IMR-90 (cell line): ENCODE measurements at regions not wholly inside any gene's neighbourhood (a gene's known extent, or its start where the extent isn't known, plus 50 kb on each side); places are given as distances from the start of the nearest gene placed in this dataset.

Experiments used
- ATAC-seq: fragments of 200-7000 bp; cut with Tn5 transposase; 2 replicates; pipeline ENCODE4 v1.9.1; 2020; ENCODE audit warnings: low read depth, mild to moderate bottlenecking, moderate library complexity
- BruUV-seq: library from RNA; stranded (reverse); fragments of 400-500 nt; replicated peaks from 2 replicates; lab custom pipeline; 2021; lab: Mats Ljungman, UMichigan
- CTCF ChIA-PET: fragments of 300-600 bp; formaldehyde crosslinking; extraction: SDS; loops from one replicate; lab custom pipeline; 2021; ENCODE audit warnings: antibody characterized with exemption; lab: Yijun Ruan, JAX
- POLR2A ChIA-PET: fragments of 300-600 bp; sonication (Branson Sonifier 250); formaldehyde crosslinking; loops from one replicate; lab custom pipeline; 2022; ENCODE audit warnings: antibody characterized with exemption; ENCODE audit not compliant: unreplicated experiment; lab: Charles Lee
- DNase-seq: peaks from one replicate; pipeline ENCODE4 v3.0.0; 2013
- H2AFZ ChIP-seq: replicated peaks from 2 replicates; pipeline ENCODE3; 2013; ENCODE audit warnings: low read length, mild to moderate bottlenecking; ENCODE audit not compliant: poor library complexity
- H2AK5ac ChIP-seq: 2 replicates; pipeline ENCODE4 v1.6.1; 2013; ENCODE audit warnings: low read depth, low read length, inconsistent platforms
- H2AK9ac ChIP-seq: replicated peaks from 2 replicates; pipeline ENCODE3; 2013; ENCODE audit warnings: mild to moderate bottlenecking, low read depth, low read length, moderate library complexity; ENCODE audit not compliant: poor library complexity
- H2BK120ac ChIP-seq: 2 replicates; pipeline ENCODE4 v1.6.1; 2013; ENCODE audit warnings: low read depth, low read length, inconsistent platforms
- H2BK15ac ChIP-seq: 3 replicates; pipeline ENCODE4 v1.6.1; 2013; ENCODE audit warnings: low read depth, low read length, inconsistent platforms
- H2BK20ac ChIP-seq: 2 replicates; pipeline ENCODE4 v1.6.1; 2013; ENCODE audit warnings: low read depth, mild to moderate bottlenecking, inconsistent platforms, low read length, moderate library complexity
- H2BK5ac ChIP-seq: 2 replicates; pipeline ENCODE4 v1.6.1; 2013; ENCODE audit warnings: mild to moderate bottlenecking, low read depth, low read length, inconsistent platforms; ENCODE audit not compliant: poor library complexity, severe bottlenecking
- H3K14ac ChIP-seq: replicated peaks from 2 replicates; pipeline ENCODE4 v1.6.1; 2013; ENCODE audit warnings: low read depth, low read length, inconsistent platforms
- H3K18ac ChIP-seq: 2 replicates; pipeline ENCODE4 v1.6.1; 2013; ENCODE audit warnings: low read depth, low read length, control low read depth
- H3K23ac ChIP-seq: 2 replicates; pipeline ENCODE4 v1.6.1; 2013; ENCODE audit warnings: low read depth, low read length, inconsistent platforms
- H3K27ac ChIP-seq: 2 replicates; pipeline ENCODE4 v1.5.1; 2013; ENCODE audit warnings: mild to moderate bottlenecking, control low read depth, low read length; ENCODE audit not compliant: insufficient read depth
- H3K27me3 ChIP-seq: 2 replicates; pipeline ENCODE4 v1.6.1; 2013; ENCODE audit warnings: low read length; ENCODE audit not compliant: control insufficient read depth, insufficient read depth
- H3K36me3 ChIP-seq: 2 replicates; pipeline ENCODE4 v1.6.1; 2013; ENCODE audit warnings: low read length, mixed read lengths; ENCODE audit not compliant: control insufficient read depth, insufficient read depth
- H3K4ac ChIP-seq: 2 replicates; pipeline ENCODE4 v1.6.1; 2013; ENCODE audit warnings: low read depth, low read length, inconsistent platforms
- H3K4me1 ChIP-seq: 2 replicates; pipeline ENCODE4 v1.6.1; 2013; ENCODE audit warnings: low read length, mixed read lengths; ENCODE audit not compliant: control insufficient read depth, insufficient read depth
- H3K4me2 ChIP-seq: 2 replicates; pipeline ENCODE4 v1.6.1; 2013; ENCODE audit warnings: low read depth, mild to moderate bottlenecking, control low read depth, low read length, moderate library complexity
- H3K4me3 ChIP-seq: 2 replicates; pipeline ENCODE4 v1.5.1; 2013; ENCODE audit warnings: low read depth, mild to moderate bottlenecking, control low read depth, low read length, moderate library complexity; ENCODE audit not compliant: insufficient read depth
- H3K56ac ChIP-seq: 2 replicates; pipeline ENCODE4 v1.6.1; 2013; ENCODE audit warnings: low read length, inconsistent platforms; ENCODE audit not compliant: insufficient read depth; ENCODE audit errors: extremely low read depth
- H3K79me1 ChIP-seq, 2 experiments: 2 replicates each; pipeline ENCODE4 v1.6.1; 2013; ENCODE audit warnings: low read length in 2 of 2, inconsistent platforms in 1 of 2, low read depth in 1 of 2
- H3K9ac ChIP-seq: 2 replicates; pipeline ENCODE4 v1.6.1; 2013; ENCODE audit warnings: low read depth, low read length, control low read depth
- H3K9me1 ChIP-seq: 2 replicates; pipeline ENCODE4 v1.6.1; 2013; ENCODE audit warnings: low read length, inconsistent platforms; ENCODE audit not compliant: insufficient read depth
- H3K9me3 ChIP-seq: 2 replicates; pipeline ENCODE4 v1.6.1; 2013; ENCODE audit warnings: low read length; ENCODE audit not compliant: control insufficient read depth, insufficient read depth
- H4K20me1 ChIP-seq: 2 replicates; pipeline ENCODE4 v1.6.1; 2013; ENCODE audit warnings: low read length, inconsistent platforms; ENCODE audit not compliant: insufficient read depth
- H4K5ac ChIP-seq: 2 replicates; pipeline ENCODE4 v1.6.1; 2013; ENCODE audit warnings: mild to moderate bottlenecking, low read depth, low read length, control low read depth
- H4K8ac ChIP-seq, 2 experiments: 2 replicates each; pipeline ENCODE4 v1.6.1; 2013; ENCODE audit warnings: low read depth in 2 of 2, low read length in 2 of 2, control low read depth in 1 of 2, inconsistent platforms in 1 of 2
- H4K91ac ChIP-seq: 2 replicates; pipeline ENCODE4 v1.6.1; 2013; ENCODE audit warnings: low read depth, low read length, inconsistent platforms; ENCODE audit not compliant: insufficient read depth
- BHLHE40 ChIP-seq: fragments of 150-350 bp; IDR thresholded peaks from 2 replicates; pipeline ENCODE4 v1.6.1; 2016; ENCODE audit warnings: mild to moderate bottlenecking, low read depth, low read length
- CTCF ChIP-seq: conservative IDR thresholded peaks from 2 replicates; pipeline ENCODE4 v1.5.1; 2012; ENCODE audit warnings: mild to moderate bottlenecking, low read depth, low read length, improper control_type of control experiment
- FOS ChIP-seq: fragments of 150-350 bp; IDR thresholded peaks from 2 replicates; pipeline ENCODE4 v1.6.1; 2016; ENCODE audit warnings: low read depth, low read length
- RFX5 ChIP-seq: IDR thresholded peaks from 2 replicates; pipeline ENCODE4 v1.8.0; 2012; ENCODE audit warnings: low read depth, mild to moderate bottlenecking, low read length, moderate library complexity
- SMC3 ChIP-seq: fragments of 150-350 bp; IDR thresholded peaks from 2 replicates; pipeline ENCODE4 v1.6.1; 2016; ENCODE audit warnings: low read depth, mild to moderate bottlenecking, antibody characterized with exemption, low read length, moderate library complexity
- USF2 ChIP-seq: fragments of 150-350 bp; IDR thresholded peaks from 2 replicates; pipeline ENCODE4 v1.6.1; 2017; ENCODE audit warnings: mild to moderate bottlenecking, antibody characterized with exemption, low read length, low read depth
- WGBS, 2 experiments: methylation state at CpG; one replicate each; pipeline versions ENCODE4 v1.1.5 to v1.1.7; 2013; ENCODE audit warnings: missing lambda C conversion rate in 2 of 2; ENCODE audit not compliant: insufficient read length in 1 of 2; ENCODE audit errors: extremely low coverage in 2 of 2; 5-methylcytosine and 5-hydroxymethylcytosine counted together
- dilution Hi-C: fragments of 300-500 bp; cut with HindIII; formaldehyde crosslinking; loops from one replicate; pipeline ENCODE4 v1.14.3; 2018; ENCODE audit warnings: low sequenced_read_pairs; ENCODE audit not compliant: unreplicated experiment
- in situ Hi-C: fragments of 300-500 bp; cut with MboI; formaldehyde crosslinking; loops from 3 replicates; pipeline ENCODE4 v1.14.3; 2019; ENCODE audit warnings: low sequenced_read_pairs, inconsistent platforms, mixed read lengths
- intact Hi-C: fragments of 100-400 bp; cut with micrococcal nuclease; formaldehyde crosslinking; loops from 2 replicates; pipeline ENCODE4 v1.10.0; 2022

- CTCF ChIA-PET: no interaction called here
- Histone ChIP-seq H3K36me3 (no peaks in the 10 kb centered on the region), H4K91ac (no peak overlapping the region), H3K14ac (no peak overlapping the region), H2BK120ac (no peak overlapping the region), H2AK5ac (peak overlapping the region; percentile 38; the same call in 1 of the 2 replicates), H3K18ac (no peak overlapping the region), H3K56ac (no peak overlapping the region), H3K23ac (no peak overlapping the region), H3K4me3 (no peak overlapping the region), H3K9me3 (no peaks in the 10 kb centered on the region), H2AK9ac (no peak overlapping the region), H2AFZ (no peak overlapping the region), H4K20me1 (no peaks in the 10 kb centered on the region), H3K9me1 (0 out of 2 replicates have a peak, but pooled peaks cover 5% of the 10 kb centered on the region), H3K79me1 (no peaks in the 10 kb centered on the region), H2BK5ac (no peak overlapping the region), H3K27ac (no peak overlapping the region), H2BK20ac (no peak overlapping the region), H3K9ac (no peak overlapping the region), H4K5ac (no peak overlapping the region), H3K4me2 (no peak overlapping the region), H3K4ac (no peak overlapping the region), H3K27me3 (no peaks in the 10 kb centered on the region), H3K4me1 (peaks cover 5% of the 10 kb centered on the region), H2BK15ac (no peak overlapping the region), H4K8ac (no peak overlapping the region)
- WGBS, 2 experiments: 100% methylated on average over 1 of the region's 3 CpGs; no CpG with 5 or more reads in 1 of the 2 experiments
- intact Hi-C loops: no loop called here
- no TSS peak for BruUV-seq
- ATAC-seq (no peak), DNase-seq (no peak)
- dilution Hi-C loops: no loop called here
- TF ChIP-seq BHLHE40: no peak
- TF ChIP-seq USF2: no peak
- no peak for TF ChIP-seq CTCF
- TF ChIP-seq RFX5: no peak
- no peak for TF ChIP-seq SMC3
- TF ChIP-seq FOS: no peak
- POLR2A ChIA-PET: no interaction called here
- in situ Hi-C loops: no loop called here
Measured at GRCh38 chr10:43851030-43851429, 202.3 kb upstream of the ZNF32 start.
